Panc1 (cell line): ENCODE measurements at regions not wholly inside any gene's neighbourhood (a gene's known extent, or its start where the extent isn't known, plus 50 kb on each side); places are given as distances from the start of the nearest gene placed in this dataset.

Experiments
- ATAC-seq: fragments of 200-7000 bp; cut with Tn5 transposase; 2 replicates; pipeline ENCODE4 v1.9.1; 2020; ENCODE audit warnings: mild to moderate bottlenecking, moderate library complexity
- BruUV-seq: library from RNA; stranded (reverse); fragments of 400-500 nt; replicated peaks from 2 replicates; lab custom pipeline; 2021; lab: Mats Ljungman, UMichigan
- CTCF ChIA-PET: fragments of 300-600 bp; sonication (Branson Sonifier 250); formaldehyde crosslinking; loops from one replicate; lab custom pipeline; 2022; ENCODE audit warnings: antibody characterized with exemption; lab: Charles Lee
- POLR2A ChIA-PET: fragments of 300-600 bp; sonication (Branson Sonifier 250); formaldehyde crosslinking; loops from one replicate; lab custom pipeline; 2022; ENCODE audit warnings: antibody characterized with exemption; lab: Charles Lee
- DNase-seq: peaks from one replicate; pipeline ENCODE4 v3.0.0-alpha.2; 2010; ENCODE audit warnings: low read depth, low spot score
- H3K27ac ChIP-seq: 2 replicates; pipeline ENCODE4 v1.5.1; 2011; ENCODE audit warnings: mild to moderate bottlenecking, low read length, inconsistent platforms
- H3K27me3 ChIP-seq: fragments of 200-500 bp; sonication (Bioruptor generic); 2 replicates; pipeline ENCODE4 v1.6.0; 2014; ENCODE audit warnings: low read length, inconsistent platforms; ENCODE audit not compliant: control insufficient read depth, insufficient read depth
- H3K36me3 ChIP-seq: fragments of 200-500 bp; sonication (Bioruptor generic); 2 replicates; pipeline ENCODE4 v1.5.1; 2014; ENCODE audit warnings: inconsistent platforms, mild to moderate bottlenecking, low read length, moderate library complexity; ENCODE audit not compliant: control insufficient read depth, insufficient read depth
- H3K4me1 ChIP-seq: 2 replicates; pipeline ENCODE4 v1.5.1; 2011; ENCODE audit warnings: inconsistent platforms, mild to moderate bottlenecking, low read length, moderate library complexity; ENCODE audit not compliant: control insufficient read depth, insufficient read depth
- H3K4me3 ChIP-seq, 2 experiments: 2 replicates each; pipeline ENCODE4 v1.5.1; 2011 to 2012; ENCODE audit warnings: low read depth in 2 of 2, low read length in 2 of 2, mild to moderate bottlenecking in 2 of 2, inconsistent platforms in 1 of 2, moderate library complexity in 1 of 2
- H3K9me3 ChIP-seq: fragments of 200-500 bp; sonication (Bioruptor generic); 2 replicates; pipeline ENCODE4 v1.5.1; 2014; ENCODE audit warnings: low read depth, mild to moderate bottlenecking, inconsistent platforms, low read length, moderate library complexity; ENCODE audit not compliant: control insufficient read depth, insufficient read depth
- CTCF ChIP-seq: fragments of 450-650 bp; IDR thresholded peaks from 2 replicates; pipeline ENCODE4 v1.5.1; 2017; ENCODE audit warnings: mild to moderate bottlenecking
- POLR2AphosphoS5 ChIP-seq: IDR thresholded peaks from 2 replicates; pipeline ENCODE4 v1.6.1; 2012; ENCODE audit warnings: mild to moderate bottlenecking, low read depth, low read length, moderate library complexity
- REST ChIP-seq, 2 experiments: IDR thresholded peaks; 2 replicates each; pipeline ENCODE4 v1.6.1; 2011 to 2012; ENCODE audit warnings: low read depth in 2 of 2, control low read depth in 1 of 2, low read length in 1 of 2, mild to moderate bottlenecking in 1 of 2, moderate library complexity in 1 of 2; ENCODE audit not compliant: insufficient read depth in 1 of 2
- SIN3A ChIP-seq: IDR thresholded peaks from 2 replicates; pipeline ENCODE4 v1.6.1; 2012; ENCODE audit warnings: low read depth, mild to moderate bottlenecking, low read length, moderate library complexity, borderline replicate concordance; ENCODE audit not compliant: insufficient read depth
- TCF7L2 ChIP-seq: IDR thresholded peaks from 2 replicates; pipeline ENCODE4 v1.6.1; 2011; ENCODE audit warnings: mild to moderate bottlenecking, low read depth, low read length, inconsistent platforms
- in situ Hi-C: cut with HindIII; loops from 2 replicates; pipeline ENCODE4 v1.10.0; 2016; ENCODE audit warnings: low sequenced_read_pairs, low pct_unique_long_range_greater_than_20kb
- intact Hi-C: fragments of 100-400 bp; cut with micrococcal nuclease; formaldehyde crosslinking; loops from one replicate; pipeline ENCODE4 v1.10.0; 2022; ENCODE audit not compliant: unreplicated experiment

- H3K36me3 ChIP-seq = no peaks in the 10 kb centered on the region
- no TSS peak for BruUV-seq
- peaks cover 4% of the 10 kb centered on the region; the same call in 1 of the 2 replicates for H3K27me3 ChIP-seq
- TF ChIP-seq CTCF = no peak
- intact Hi-C loops = loop anchor here (10.0 kb wide), 1 partner anchor 518 kb away; no protein-coding TSS in a partner anchor
- ATAC-seq = no peak
- in situ Hi-C loops = no loop called here
- H3K27ac ChIP-seq = no peak overlapping the region
- ChIA-PET CTCF (interaction anchor here (0.6 to 0.8 kb wide), 2 partner anchors 18 to 1455 kb away, joined by 3 to 6 read pairs; no protein-coding TSS in a partner anchor), POLR2A (no interaction called here)
- no peak overlapping the region for H3K4me3 ChIP-seq
- no peak for DNase-seq
- H3K4me1 ChIP-seq = no peaks in the 10 kb centered on the region
- no peaks in the 10 kb centered on the region for H3K9me3 ChIP-seq
These were observed 260.3 kb downstream of the LRFN2 start for GRCh38 chr6:40326714-40327421.

GRCh38 chr6:40325791-40326190 lies 261.4 kb downstream of the LRFN2 start:
- no peaks in the 10 kb centered on the region for H3K4me1 ChIP-seq
- no peak overlapping the region for H3K4me3 ChIP-seq
- in situ Hi-C loops = no loop called here
- H3K27ac ChIP-seq = no peak overlapping the region
- no peak for TF ChIP-seq CTCF
- TF ChIP-seq REST (IDR thresholded peaks at IDR 0.05; ENCODE audit: insufficient read depth in 1 of 2, low read depth in 2 of 2, low read length in 1 of 2) = no peak
- no peak for TF ChIP-seq SIN3A
- no peak for TF ChIP-seq POLR2AphosphoS5
- no peak for TF ChIP-seq TCF7L2
- H3K9me3 ChIP-seq = no peaks in the 10 kb centered on the region
- DNase-seq = no peak
- intact Hi-C loops = loop anchor here (10.0 kb wide), 1 partner anchor 519 kb away; no protein-coding TSS in a partner anchor
- POLR2A ChIA-PET = no interaction called here
- H3K27me3 ChIP-seq = peaks cover 4% of the 10 kb centered on the region; the same call in 1 of the 2 replicates
- H3K36me3 ChIP-seq = no peaks in the 10 kb centered on the region
- no peak for ATAC-seq
- CTCF ChIA-PET = no interaction called here
- no TSS peak for BruUV-seq
